ENCODE measurements at regions not wholly inside any gene's neighbourhood (a gene's known extent, or its start where the extent isn't known, plus 50 kb on each side); places are given as distances from the start of the nearest gene placed in this dataset.

DNA sequence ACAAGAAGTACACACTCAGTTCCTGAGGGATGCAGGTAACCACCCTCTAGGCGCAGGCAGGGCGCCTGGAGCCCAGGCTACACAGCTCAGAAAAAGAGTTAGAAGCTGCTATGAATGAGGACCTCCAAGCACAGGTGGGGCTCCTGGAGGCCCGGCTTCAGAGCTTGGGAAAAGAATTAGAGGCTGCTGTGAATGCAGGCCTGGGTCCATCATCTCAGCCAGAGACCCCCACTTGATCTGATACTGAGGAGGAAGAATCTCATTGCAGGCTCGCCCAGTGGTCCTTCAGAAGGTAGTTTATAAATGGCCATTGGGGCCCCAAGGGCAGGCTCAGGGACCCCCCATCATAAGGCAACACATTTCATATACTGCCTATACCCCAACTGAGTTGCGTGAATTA is 556.4 kb downstream of the SLC6A15 start:
- 100% methylated on average over 1 of the region's 5 CpGs for WGBS (ENCODE audit: insufficient coverage, low coverage, low lambda C conversion rate, missing lambda C conversion rate)
- intact Hi-C loops (cut with DNase I) = no loop called here
- Histone ChIP-seq H3K4me3 (no peak overlapping the region), H3K36me3 (no peaks in the 10 kb centered on the region), H3K27me3 (no peaks in the 10 kb centered on the region), H3K27ac (no peak overlapping the region), H3K4me1 (no peaks in the 10 kb centered on the region), H3K9me3 (no peaks in the 10 kb centered on the region)
- TF ChIP-seq POLR2A (IDR thresholded peaks at IDR 0.05) (no peak), CTCF (IDR thresholded peaks at IDR 0.05) (no peak)
- DNase-seq (no peak), ATAC-seq (no peak)

DNA sequence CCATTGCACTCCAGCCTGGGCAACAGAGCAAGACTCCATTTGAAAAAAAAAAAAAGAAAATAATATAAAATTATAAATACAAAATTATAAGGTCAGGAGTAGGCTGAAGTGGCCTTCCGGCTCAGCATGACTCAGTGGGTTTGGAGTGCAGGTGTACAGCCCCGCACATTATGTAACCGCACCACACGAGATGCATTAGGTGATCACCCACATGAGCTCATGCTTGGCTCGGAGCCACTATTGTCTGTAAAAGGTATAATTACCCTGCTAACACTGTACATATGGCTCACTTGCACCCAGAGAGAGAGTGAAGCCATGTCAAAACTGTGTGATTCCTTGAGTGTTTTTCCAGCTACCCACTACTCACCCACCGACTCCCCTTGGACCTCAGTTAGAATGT is 557.0 kb downstream of the SLC6A15 start:
- Histone ChIP-seq H3K4me1 (no peaks in the 10 kb centered on the region), H3K27me3 (no peaks in the 10 kb centered on the region), H3K36me3 (no peaks in the 10 kb centered on the region), H3K9me3 (no peaks in the 10 kb centered on the region), H3K4me3 (no peak overlapping the region), H3K27ac (no peak overlapping the region)
- 61% methylated on average over 5 of the region's 6 CpGs for WGBS (ENCODE audit: insufficient coverage, low coverage, low lambda C conversion rate, missing lambda C conversion rate)
- DNase-seq (no peak), ATAC-seq (no peak)
- intact Hi-C loops (cut with DNase I) = no loop called here
- TF ChIP-seq CTCF (IDR thresholded peaks at IDR 0.05) (no peak), POLR2A (IDR thresholded peaks at IDR 0.05) (no peak)

DNA sequence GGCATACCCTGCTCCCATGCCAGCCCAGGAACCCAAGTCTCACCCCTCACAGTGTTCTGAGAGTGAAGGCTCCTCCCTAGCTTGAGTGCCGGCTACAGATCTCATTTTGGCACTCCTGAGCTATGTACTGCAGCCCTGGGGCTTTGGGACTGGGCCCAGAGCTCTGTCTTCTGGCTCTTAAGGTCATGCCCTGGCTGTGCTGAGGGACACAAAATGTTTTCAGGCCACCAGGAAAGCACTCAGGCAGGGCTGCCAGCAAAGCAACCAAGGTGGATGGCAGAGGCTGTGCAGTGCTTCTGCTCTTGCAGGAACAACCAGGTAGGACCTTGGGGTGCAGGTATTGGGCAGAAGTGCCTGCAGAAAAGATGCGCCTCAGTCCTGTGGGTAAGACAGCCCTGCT is 564.0 kb downstream of the SLC6A15 start:
- intact Hi-C loops (cut with DNase I) = no loop called here
- DNase-seq (no peak), ATAC-seq (no peak)
- no peaks in the 10 kb centered on the region for H3K4me1 ChIP-seq
- H3K4me3 ChIP-seq = no peak overlapping the region
- WGBS (ENCODE audit: insufficient coverage, low coverage, low lambda C conversion rate, missing lambda C conversion rate) = no CpG with 5 or more reads among the region's 2 CpGs
- H3K27me3 ChIP-seq = no peaks in the 10 kb centered on the region
- H3K27ac ChIP-seq = no peak overlapping the region
- H3K9me3 ChIP-seq = no peaks in the 10 kb centered on the region
- no peaks in the 10 kb centered on the region for H3K36me3 ChIP-seq
- TF ChIP-seq CTCF (IDR thresholded peaks at IDR 0.05) (no peak), POLR2A (IDR thresholded peaks at IDR 0.05) (no peak)

- TF ChIP-seq CTCF (IDR thresholded peaks at IDR 0.05) = no peak
- TF ChIP-seq POLR2A (IDR thresholded peaks at IDR 0.05) = no peak
- H3K9me3 ChIP-seq = no peaks in the 10 kb centered on the region
- H3K27me3 ChIP-seq = no peaks in the 10 kb centered on the region
- WGBS (ENCODE audit: insufficient coverage, low coverage, low lambda C conversion rate, missing lambda C conversion rate) = 65% methylated on average over 1 of the region's 1 CpG
- intact Hi-C loops (cut with DNase I) = no loop called here
- no peaks in the 10 kb centered on the region for H3K4me1 ChIP-seq
- H3K4me3 ChIP-seq = no peak overlapping the region
- ATAC-seq (no peak), DNase-seq (no peak)
- H3K27ac ChIP-seq = no peak overlapping the region
- no peaks in the 10 kb centered on the region for H3K36me3 ChIP-seq
Observed at GRCh38 chr12:84341467-84342193, 571.0 kb downstream of the SLC6A15 start.

Measured in right lobe of liver (tissue), 6 donors.